ENCODE measurements at regions not wholly inside any gene's neighbourhood (a gene's known extent, or its start where the extent isn't known, plus 50 kb on each side); places are given as distances from the start of the nearest gene placed in this dataset.
"Not testable (repeated sequence)": the region's sequence is repeated elsewhere in the genome, so short reads cannot be mapped to it uniquely, and the experiment has no call there.

DNA sequence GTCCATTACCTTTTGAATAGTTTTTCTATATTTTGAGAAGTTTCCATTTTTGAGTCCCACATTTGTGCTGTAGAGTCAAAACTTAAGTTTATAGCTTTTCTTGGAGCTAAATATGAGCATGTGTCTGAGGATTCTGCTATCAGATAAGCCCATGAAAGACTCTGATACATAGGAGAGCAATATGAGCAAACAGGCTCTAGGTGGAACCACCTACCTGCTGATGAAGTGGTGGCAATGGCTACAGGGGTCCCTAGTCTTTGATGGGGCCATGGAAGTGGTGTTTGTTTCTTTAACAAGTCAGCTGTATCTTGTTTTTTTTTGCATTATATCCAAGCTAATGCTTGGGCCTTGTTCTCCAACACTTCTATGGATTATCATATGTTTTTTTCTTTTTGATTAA lies 1646.8 kb downstream of the KHDRBS2 start:
- TF ChIP-seq ZNF768 (tag by site-specific recombination; IDR thresholded peaks at IDR 0.05); MEIS1 (CRISPR knock-in tag; IDR thresholded peaks at IDR 0.05; ENCODE audit: borderline replicate concordance); ZNF10 (tag by site-specific recombination; IDR thresholded peaks at IDR 0.05); GLI4 (tag by site-specific recombination; IDR thresholded peaks at IDR 0.05); REPIN1 (tag by site-specific recombination; IDR thresholded peaks at IDR 0.05; ENCODE audit: low read depth); ZNF184 (tag by site-specific recombination; IDR thresholded peaks at IDR 0.05): not testable (repeated sequence)
- TF ChIP-seq, protein P1, sequence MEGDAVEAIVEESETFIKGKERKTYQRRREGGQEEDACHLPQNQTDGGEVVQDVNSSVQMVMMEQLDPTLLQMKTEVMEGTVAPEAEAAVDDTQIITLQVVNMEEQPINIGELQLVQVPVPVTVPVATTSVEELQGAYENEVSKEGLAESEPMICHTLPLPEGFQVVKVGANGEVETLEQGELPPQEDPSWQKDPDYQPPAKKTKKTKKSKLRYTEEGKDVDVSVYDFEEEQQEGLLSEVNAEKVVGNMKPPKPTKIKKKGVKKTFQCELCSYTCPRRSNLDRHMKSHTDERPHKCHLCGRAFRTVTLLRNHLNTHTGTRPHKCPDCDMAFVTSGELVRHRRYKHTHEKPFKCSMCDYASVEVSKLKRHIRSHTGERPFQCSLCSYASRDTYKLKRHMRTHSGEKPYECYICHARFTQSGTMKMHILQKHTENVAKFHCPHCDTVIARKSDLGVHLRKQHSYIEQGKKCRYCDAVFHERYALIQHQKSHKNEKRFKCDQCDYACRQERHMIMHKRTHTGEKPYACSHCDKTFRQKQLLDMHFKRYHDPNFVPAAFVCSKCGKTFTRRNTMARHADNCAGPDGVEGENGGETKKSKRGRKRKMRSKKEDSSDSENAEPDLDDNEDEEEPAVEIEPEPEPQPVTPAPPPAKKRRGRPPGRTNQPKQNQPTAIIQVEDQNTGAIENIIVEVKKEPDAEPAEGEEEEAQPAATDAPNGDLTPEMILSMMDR (tag by site-specific recombination; IDR thresholded peaks at IDR 0.05), result not testable (repeated sequence)
- TF ChIP-seq, protein P2, sequence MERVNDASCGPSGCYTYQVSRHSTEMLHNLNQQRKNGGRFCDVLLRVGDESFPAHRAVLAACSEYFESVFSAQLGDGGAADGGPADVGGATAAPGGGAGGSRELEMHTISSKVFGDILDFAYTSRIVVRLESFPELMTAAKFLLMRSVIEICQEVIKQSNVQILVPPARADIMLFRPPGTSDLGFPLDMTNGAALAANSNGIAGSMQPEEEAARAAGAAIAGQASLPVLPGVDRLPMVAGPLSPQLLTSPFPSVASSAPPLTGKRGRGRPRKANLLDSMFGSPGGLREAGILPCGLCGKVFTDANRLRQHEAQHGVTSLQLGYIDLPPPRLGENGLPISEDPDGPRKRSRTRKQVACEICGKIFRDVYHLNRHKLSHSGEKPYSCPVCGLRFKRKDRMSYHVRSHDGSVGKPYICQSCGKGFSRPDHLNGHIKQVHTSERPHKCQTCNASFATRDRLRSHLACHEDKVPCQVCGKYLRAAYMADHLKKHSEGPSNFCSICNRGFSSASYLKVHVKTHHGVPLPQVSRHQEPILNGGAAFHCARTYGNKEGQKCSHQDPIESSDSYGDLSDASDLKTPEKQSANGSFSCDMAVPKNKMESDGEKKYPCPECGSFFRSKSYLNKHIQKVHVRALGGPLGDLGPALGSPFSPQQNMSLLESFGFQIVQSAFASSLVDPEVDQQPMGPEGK (tag by site-specific recombination; IDR thresholded peaks at IDR 0.05), result not testable (repeated sequence)
- TF ChIP-seq, protein P3, sequence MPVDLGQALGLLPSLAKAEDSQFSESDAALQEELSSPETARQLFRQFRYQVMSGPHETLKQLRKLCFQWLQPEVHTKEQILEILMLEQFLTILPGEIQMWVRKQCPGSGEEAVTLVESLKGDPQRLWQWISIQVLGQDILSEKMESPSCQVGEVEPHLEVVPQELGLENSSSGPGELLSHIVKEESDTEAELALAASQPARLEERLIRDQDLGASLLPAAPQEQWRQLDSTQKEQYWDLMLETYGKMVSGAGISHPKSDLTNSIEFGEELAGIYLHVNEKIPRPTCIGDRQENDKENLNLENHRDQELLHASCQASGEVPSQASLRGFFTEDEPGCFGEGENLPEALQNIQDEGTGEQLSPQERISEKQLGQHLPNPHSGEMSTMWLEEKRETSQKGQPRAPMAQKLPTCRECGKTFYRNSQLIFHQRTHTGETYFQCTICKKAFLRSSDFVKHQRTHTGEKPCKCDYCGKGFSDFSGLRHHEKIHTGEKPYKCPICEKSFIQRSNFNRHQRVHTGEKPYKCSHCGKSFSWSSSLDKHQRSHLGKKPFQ (tag by site-specific recombination; IDR thresholded peaks at IDR 0.05), result not testable (repeated sequence)
- TF ChIP-seq, protein P4, sequence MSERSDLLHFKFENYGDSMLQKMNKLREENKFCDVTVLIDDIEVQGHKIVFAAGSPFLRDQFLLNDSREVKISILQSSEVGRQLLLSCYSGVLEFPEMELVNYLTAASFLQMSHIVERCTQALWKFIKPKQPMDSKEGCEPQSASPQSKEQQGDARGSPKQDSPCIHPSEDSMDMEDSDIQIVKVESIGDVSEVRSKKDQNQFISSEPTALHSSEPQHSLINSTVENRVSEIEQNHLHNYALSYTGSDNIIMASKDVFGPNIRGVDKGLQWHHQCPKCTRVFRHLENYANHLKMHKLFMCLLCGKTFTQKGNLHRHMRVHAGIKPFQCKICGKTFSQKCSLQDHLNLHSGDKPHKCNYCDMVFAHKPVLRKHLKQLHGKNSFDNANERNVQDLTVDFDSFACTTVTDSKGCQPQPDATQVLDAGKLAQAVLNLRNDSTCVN (tag by site-specific recombination; optimal IDR thresholded peaks at IDR 0.05), result not testable (repeated sequence)
- TF ChIP-seq, protein P5, sequence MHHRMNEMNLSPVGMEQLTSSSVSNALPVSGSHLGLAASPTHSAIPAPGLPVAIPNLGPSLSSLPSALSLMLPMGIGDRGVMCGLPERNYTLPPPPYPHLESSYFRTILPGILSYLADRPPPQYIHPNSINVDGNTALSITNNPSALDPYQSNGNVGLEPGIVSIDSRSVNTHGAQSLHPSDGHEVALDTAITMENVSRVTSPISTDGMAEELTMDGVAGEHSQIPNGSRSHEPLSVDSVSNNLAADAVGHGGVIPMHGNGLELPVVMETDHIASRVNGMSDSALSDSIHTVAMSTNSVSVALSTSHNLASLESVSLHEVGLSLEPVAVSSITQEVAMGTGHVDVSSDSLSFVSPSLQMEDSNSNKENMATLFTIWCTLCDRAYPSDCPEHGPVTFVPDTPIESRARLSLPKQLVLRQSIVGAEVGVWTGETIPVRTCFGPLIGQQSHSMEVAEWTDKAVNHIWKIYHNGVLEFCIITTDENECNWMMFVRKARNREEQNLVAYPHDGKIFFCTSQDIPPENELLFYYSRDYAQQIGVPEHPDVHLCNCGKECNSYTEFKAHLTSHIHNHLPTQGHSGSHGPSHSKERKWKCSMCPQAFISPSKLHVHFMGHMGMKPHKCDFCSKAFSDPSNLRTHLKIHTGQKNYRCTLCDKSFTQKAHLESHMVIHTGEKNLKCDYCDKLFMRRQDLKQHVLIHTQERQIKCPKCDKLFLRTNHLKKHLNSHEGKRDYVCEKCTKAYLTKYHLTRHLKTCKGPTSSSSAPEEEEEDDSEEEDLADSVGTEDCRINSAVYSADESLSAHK (tag by site-specific recombination; IDR thresholded peaks at IDR 0.05), result not testable (repeated sequence)

Measured in HEK293 (cell line).